SK-N-SH treated with all-trans-retinoic acid at 6 μM for 48 hours (cell line): ENCODE measurements at regions not wholly inside any gene's neighbourhood (a gene's known extent, or its start where the extent isn't known, plus 50 kb on each side); places are given as distances from the start of the nearest gene placed in this dataset.

Source experiments
- ATAC-seq: fragments of 200-7000 bp; cut with Tn5 transposase; 3 replicates; pipeline ENCODE4 v1.9.1; 2020; ENCODE audit warnings: mild to moderate bottlenecking, moderate library complexity
- ARNTL ChIP-seq: fragments of 450-650 bp; formaldehyde crosslinking; IDR thresholded peaks from 2 replicates; pipeline ENCODE4 v1.5.0; 2020; ENCODE audit warnings: low read depth, mild to moderate bottlenecking, moderate library complexity, borderline replicate concordance
- BACH2 ChIP-seq: fragments of 250-450 bp; sonication (Bioruptor Pico); IDR thresholded peaks from 2 replicates; pipeline ENCODE4 v1.9.0; 2021; ENCODE audit warnings: mild to moderate bottlenecking, borderline replicate concordance
- CREB5 ChIP-seq: fragments of 250-450 bp; sonication (Bioruptor Pico); IDR thresholded peaks from 2 replicates; pipeline ENCODE4 v1.5.1; 2020; ENCODE audit warnings: low read depth, mild to moderate bottlenecking, moderate library complexity
- CSDC2 ChIP-seq: fragments of 250-450 bp; sonication (Bioruptor Pico); IDR thresholded peaks from 2 replicates; pipeline ENCODE4 v1.5.0; 2020; ENCODE audit warnings: mild to moderate bottlenecking, moderate library complexity
- ESRRG ChIP-seq: fragments of 250-450 bp; sonication (Bioruptor Pico); IDR thresholded peaks from 2 replicates; pipeline ENCODE4 v1.6.1; 2021; ENCODE audit warnings: mild to moderate bottlenecking
- GLIS3 ChIP-seq: fragments of 250-450 bp; sonication (Bioruptor Pico); IDR thresholded peaks from 2 replicates; pipeline ENCODE4 v1.5.0; 2020; ENCODE audit warnings: mild to moderate bottlenecking, moderate library complexity
- ISL1 ChIP-seq: fragments of 250-450 bp; sonication (Bioruptor Pico); IDR thresholded peaks from 2 replicates; pipeline ENCODE4 v2.1.2; 2022; ENCODE audit warnings: mild to moderate bottlenecking, moderate library complexity
- OSR1 ChIP-seq: fragments of 250-450 bp; sonication (Bioruptor Pico); IDR thresholded peaks from 2 replicates; pipeline ENCODE4 v1.8.0; 2022; ENCODE audit warnings: moderate library complexity, mild to moderate bottlenecking, inconsistent platforms
- PPARA ChIP-seq: fragments of 250-450 bp; sonication (Bioruptor Pico); IDR thresholded peaks from 2 replicates; pipeline ENCODE4 v1.5.0; 2020; ENCODE audit warnings: mild to moderate bottlenecking, borderline replicate concordance
- RARB ChIP-seq: fragments of 250-450 bp; sonication (Bioruptor Pico); IDR thresholded peaks from 2 replicates; pipeline ENCODE4 v1.8.0; 2021; ENCODE audit warnings: mild to moderate bottlenecking, moderate library complexity
- SNAI2 ChIP-seq: fragments of 250-450 bp; sonication (Bioruptor Pico); IDR thresholded peaks from 2 replicates; pipeline ENCODE4 v1.5.0; 2020; ENCODE audit warnings: mild to moderate bottlenecking, moderate library complexity
- TCF4 ChIP-seq: fragments of 250-450 bp; sonication (Bioruptor Pico); IDR thresholded peaks from 2 replicates; pipeline ENCODE4 v1.8.0; 2021; ENCODE audit warnings: mild to moderate bottlenecking, moderate library complexity, borderline replicate concordance
- TOX ChIP-seq: fragments of 250-450 bp; sonication (Bioruptor Pico); IDR thresholded peaks from 2 replicates; pipeline ENCODE4 v1.8.0; 2021; ENCODE audit warnings: mild to moderate bottlenecking, moderate library complexity, borderline replicate concordance
- TSHZ2 ChIP-seq: fragments of 250-450 bp; sonication (Bioruptor Pico); IDR thresholded peaks from 2 replicates; pipeline ENCODE4 v1.5.0; 2020; ENCODE audit warnings: mild to moderate bottlenecking, moderate library complexity
- ZC3H10 ChIP-seq: fragments of 250-450 bp; sonication (Bioruptor Pico); IDR thresholded peaks from 2 replicates; pipeline ENCODE4 v1.5.1; 2021; ENCODE audit warnings: mild to moderate bottlenecking, moderate library complexity
- ZFP3 ChIP-seq: fragments of 250-450 bp; sonication (Bioruptor Pico); IDR thresholded peaks from 2 replicates; pipeline ENCODE4 v1.5.0; 2020; ENCODE audit warnings: mild to moderate bottlenecking, moderate library complexity
- ZFP30 ChIP-seq: fragments of 450-650 bp; formaldehyde crosslinking; IDR thresholded peaks from 2 replicates; pipeline ENCODE4 v1.5.0; 2022; ENCODE audit warnings: mild to moderate bottlenecking, moderate library complexity
- ZNF565 ChIP-seq: fragments of 450-650 bp; formaldehyde crosslinking; conservative IDR thresholded peaks from 2 replicates; pipeline ENCODE4 v1.5.0; 2020; ENCODE audit warnings: low read depth, mild to moderate bottlenecking, moderate library complexity
- ZNF70 ChIP-seq: fragments of 450-650 bp; formaldehyde crosslinking; IDR thresholded peaks from 2 replicates; pipeline ENCODE4 v1.5.0; 2020; ENCODE audit warnings: mild to moderate bottlenecking, moderate library complexity
- ZNF8 ChIP-seq: fragments of 450-650 bp; formaldehyde crosslinking; IDR thresholded peaks from 2 replicates; pipeline ENCODE4 v1.5.0; 2020; ENCODE audit warnings: mild to moderate bottlenecking, moderate library complexity
- TF ChIP-seq, protein P1 (sequence below): fragments of 250-450 bp; sonication (Bioruptor Pico); IDR thresholded peaks from 2 replicates; pipeline ENCODE4 v1.8.0; 2020; ENCODE audit warnings: mild to moderate bottlenecking, moderate library complexity, borderline replicate concordance
- TF ChIP-seq, protein P2 (sequence below): fragments of 250-450 bp; sonication (Bioruptor Pico); IDR thresholded peaks from 2 replicates; pipeline ENCODE4 v1.8.0; 2021; ENCODE audit warnings: low read depth, mild to moderate bottlenecking, moderate library complexity, borderline replicate concordance
- TF ChIP-seq, protein P3 (sequence below): fragments of 250-450 bp; sonication (Bioruptor Pico); IDR thresholded peaks from 2 replicates; pipeline ENCODE4 v1.5.1; 2021; ENCODE audit warnings: mild to moderate bottlenecking, moderate library complexity

GRCh38 chr7:46775020-46775419 lies 806.9 kb downstream of the TNS3 start:
- TF ChIP-seq GLIS3 (no peak), ZFP30 (no peak), BACH2 (CRISPR knock-in tag) (no peak), ZFP3 (CRISPR knock-in tag) (no peak), ZNF70 (CRISPR knock-in tag) (no peak), ZC3H10 (CRISPR knock-in tag) (no peak), ARNTL (CRISPR knock-in tag) (no peak), SNAI2 (no peak), RARB (CRISPR knock-in tag) (no peak), ZNF8 (no peak)
- TF ChIP-seq, protein P1, sequence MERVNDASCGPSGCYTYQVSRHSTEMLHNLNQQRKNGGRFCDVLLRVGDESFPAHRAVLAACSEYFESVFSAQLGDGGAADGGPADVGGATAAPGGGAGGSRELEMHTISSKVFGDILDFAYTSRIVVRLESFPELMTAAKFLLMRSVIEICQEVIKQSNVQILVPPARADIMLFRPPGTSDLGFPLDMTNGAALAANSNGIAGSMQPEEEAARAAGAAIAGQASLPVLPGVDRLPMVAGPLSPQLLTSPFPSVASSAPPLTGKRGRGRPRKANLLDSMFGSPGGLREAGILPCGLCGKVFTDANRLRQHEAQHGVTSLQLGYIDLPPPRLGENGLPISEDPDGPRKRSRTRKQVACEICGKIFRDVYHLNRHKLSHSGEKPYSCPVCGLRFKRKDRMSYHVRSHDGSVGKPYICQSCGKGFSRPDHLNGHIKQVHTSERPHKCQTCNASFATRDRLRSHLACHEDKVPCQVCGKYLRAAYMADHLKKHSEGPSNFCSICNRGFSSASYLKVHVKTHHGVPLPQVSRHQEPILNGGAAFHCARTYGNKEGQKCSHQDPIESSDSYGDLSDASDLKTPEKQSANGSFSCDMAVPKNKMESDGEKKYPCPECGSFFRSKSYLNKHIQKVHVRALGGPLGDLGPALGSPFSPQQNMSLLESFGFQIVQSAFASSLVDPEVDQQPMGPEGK (CRISPR knock-in tag), result no peak
- TF ChIP-seq, protein P2, sequence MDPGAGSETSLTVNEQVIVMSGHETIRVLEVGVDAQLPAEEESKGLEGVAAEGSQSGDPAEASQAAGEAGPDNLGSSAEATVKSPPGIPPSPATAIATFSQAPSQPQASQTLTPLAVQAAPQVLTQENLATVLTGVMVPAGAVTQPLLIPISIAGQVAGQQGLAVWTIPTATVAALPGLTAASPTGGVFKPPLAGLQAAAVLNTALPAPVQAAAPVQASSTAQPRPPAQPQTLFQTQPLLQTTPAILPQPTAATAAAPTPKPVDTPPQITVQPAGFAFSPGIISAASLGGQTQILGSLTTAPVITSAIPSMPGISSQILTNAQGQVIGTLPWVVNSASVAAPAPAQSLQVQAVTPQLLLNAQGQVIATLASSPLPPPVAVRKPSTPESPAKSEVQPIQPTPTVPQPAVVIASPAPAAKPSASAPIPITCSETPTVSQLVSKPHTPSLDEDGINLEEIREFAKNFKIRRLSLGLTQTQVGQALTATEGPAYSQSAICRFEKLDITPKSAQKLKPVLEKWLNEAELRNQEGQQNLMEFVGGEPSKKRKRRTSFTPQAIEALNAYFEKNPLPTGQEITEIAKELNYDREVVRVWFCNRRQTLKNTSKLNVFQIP (CRISPR knock-in tag), result no peak
- ATAC-seq, result no peak

- TF ChIP-seq ZNF8 (no peak), TCF4 (CRISPR knock-in tag) (no peak), SNAI2 (no peak), PPARA (CRISPR knock-in tag) (no peak)
- no peak for ATAC-seq
These were observed 807.4 kb downstream of the TNS3 start for GRCh38 chr7:46774515-46774914.

DNA sequence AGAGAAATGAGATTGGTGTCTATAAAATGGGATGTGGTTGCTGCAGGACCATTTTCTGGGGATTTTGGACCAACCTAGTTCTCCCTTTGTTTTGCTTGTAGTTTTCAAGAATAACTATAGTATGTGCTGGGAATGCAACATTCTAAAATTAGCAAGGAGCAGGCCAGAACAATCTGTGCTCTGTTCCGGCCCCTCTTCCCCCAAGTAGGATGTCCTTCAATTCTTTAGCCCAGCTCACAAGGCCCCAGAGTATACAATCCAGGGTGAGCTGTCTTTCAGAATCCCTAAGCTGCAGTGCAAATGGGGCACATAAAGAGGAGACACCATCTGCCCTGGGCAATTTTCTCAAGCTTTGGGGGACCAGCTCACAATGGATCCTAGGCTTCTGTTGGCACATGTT lies 809.1 kb downstream of the TNS3 start:
- no peak for TF ChIP-seq TSHZ2 (CRISPR knock-in tag)
- no peak for TF ChIP-seq ARNTL (CRISPR knock-in tag)
- TF ChIP-seq, protein P1 (CRISPR knock-in tag), result no peak
- no peak for TF ChIP-seq CREB5 (CRISPR knock-in tag)
- TF ChIP-seq ZFP30, result no peak
- no peak for TF ChIP-seq ZNF70 (CRISPR knock-in tag)
- no peak for TF ChIP-seq GLIS3
- TF ChIP-seq, protein P2 (CRISPR knock-in tag), result no peak
- no peak for TF ChIP-seq ZNF565 (CRISPR knock-in tag)
- TF ChIP-seq PPARA (CRISPR knock-in tag), result no peak
- TF ChIP-seq OSR1 (CRISPR knock-in tag), result no peak
- no peak for TF ChIP-seq TOX (CRISPR knock-in tag)
- TF ChIP-seq CSDC2 (CRISPR knock-in tag), result no peak
- no peak for TF ChIP-seq SNAI2
- no peak for TF ChIP-seq ESRRG
- no peak for TF ChIP-seq ISL1 (CRISPR knock-in tag)
- TF ChIP-seq, protein P3, sequence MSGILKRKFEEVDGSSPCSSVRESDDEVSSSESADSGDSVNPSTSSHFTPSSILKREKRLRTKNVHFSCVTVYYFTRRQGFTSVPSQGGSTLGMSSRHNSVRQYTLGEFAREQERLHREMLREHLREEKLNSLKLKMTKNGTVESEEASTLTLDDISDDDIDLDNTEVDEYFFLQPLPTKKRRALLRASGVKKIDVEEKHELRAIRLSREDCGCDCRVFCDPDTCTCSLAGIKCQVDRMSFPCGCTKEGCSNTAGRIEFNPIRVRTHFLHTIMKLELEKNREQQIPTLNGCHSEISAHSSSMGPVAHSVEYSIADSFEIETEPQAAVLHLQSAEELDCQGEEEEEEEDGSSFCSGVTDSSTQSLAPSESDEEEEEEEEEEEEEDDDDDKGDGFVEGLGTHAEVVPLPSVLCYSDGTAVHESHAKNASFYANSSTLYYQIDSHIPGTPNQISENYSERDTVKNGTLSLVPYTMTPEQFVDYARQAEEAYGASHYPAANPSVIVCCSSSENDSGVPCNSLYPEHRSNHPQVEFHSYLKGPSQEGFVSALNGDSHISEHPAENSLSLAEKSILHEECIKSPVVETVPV (CRISPR knock-in tag), result no peak
- no peak for TF ChIP-seq ZNF8
- no peak for TF ChIP-seq RARB (CRISPR knock-in tag)
- no peak for TF ChIP-seq ZFP3 (CRISPR knock-in tag)
- ATAC-seq, result no peak
